ENCODE measurements at regions not wholly inside any gene's neighbourhood (a gene's known extent, or its start where the extent isn't known, plus 50 kb on each side); places are given as distances from the start of the nearest gene placed in this dataset.

DNA sequence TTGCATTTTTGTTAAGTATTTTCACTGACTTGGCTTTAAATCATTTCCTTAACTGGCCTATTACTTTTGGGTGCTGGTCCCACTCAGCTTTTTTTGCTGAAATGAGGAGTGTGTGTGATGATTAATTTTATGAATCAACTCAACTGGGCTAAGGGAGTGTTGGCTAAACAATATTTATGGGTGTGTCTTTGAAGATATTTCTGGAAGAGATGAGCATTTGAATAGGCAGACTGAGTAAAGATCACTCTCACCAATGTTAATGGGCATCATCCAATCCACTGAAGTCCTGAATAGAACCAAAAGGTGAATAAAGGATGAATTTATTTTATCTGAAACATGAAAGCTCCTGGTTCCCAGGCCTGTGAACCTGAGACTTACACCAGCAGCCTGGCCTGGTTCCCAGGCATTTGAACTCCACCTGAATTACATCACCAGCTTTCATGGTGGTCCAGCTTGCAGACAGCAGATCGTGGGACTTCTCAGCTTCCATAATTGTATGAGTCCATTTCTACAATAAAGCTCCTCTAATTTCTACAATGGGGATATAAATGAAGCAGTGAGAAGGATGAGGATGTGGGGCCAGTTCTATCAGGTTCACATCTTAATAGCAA lies 241.3 kb upstream of the ZC3H12C start:
- TF ChIP-seq FOXM1 (IDR thresholded peaks at IDR 0.05; ENCODE audit: borderline replicate concordance), result no peak
- TF ChIP-seq ELF4 (IDR thresholded peaks at IDR 0.05), result no peak
